Ishikawa (cell line): ENCODE measurements at regions not wholly inside any gene's neighbourhood (a gene's known extent, or its start where the extent isn't known, plus 50 kb on each side); places are given as distances from the start of the nearest gene placed in this dataset.

Source experiments
- CEBPB ChIP-seq: IDR thresholded peaks from 2 replicates; pipeline ENCODE4 v1.6.1; 2012
- CREB1 ChIP-seq: IDR thresholded peaks from 2 replicates; pipeline ENCODE4 v1.6.1; 2012; ENCODE audit warnings: low read depth
- EGR1 ChIP-seq: IDR thresholded peaks from 2 replicates; pipeline ENCODE4 v1.6.1; 2012
- EP300 ChIP-seq: IDR thresholded peaks from 2 replicates; pipeline ENCODE4 v1.6.1; 2012; ENCODE audit warnings: borderline replicate concordance
- FOXM1 ChIP-seq: IDR thresholded peaks from 2 replicates; pipeline ENCODE4 v1.6.1; 2012; ENCODE audit warnings: low read depth, borderline replicate concordance
- MAX ChIP-seq: IDR thresholded peaks from 2 replicates; pipeline ENCODE4 v1.6.1; 2012
- NFIC ChIP-seq: IDR thresholded peaks from 2 replicates; pipeline ENCODE4 v1.6.1; 2012
- RAD21 ChIP-seq: IDR thresholded peaks from 2 replicates; pipeline ENCODE4 v1.6.1; 2012; ENCODE audit warnings: low read depth
- REST ChIP-seq: IDR thresholded peaks from 2 replicates; pipeline ENCODE4 v1.6.1; 2012; ENCODE audit warnings: low read depth, mild to moderate bottlenecking
- TAF1 ChIP-seq: IDR thresholded peaks from 2 replicates; pipeline ENCODE4 v1.6.1; 2012; ENCODE audit warnings: low read depth, mild to moderate bottlenecking
- TCF12 ChIP-seq: IDR thresholded peaks from 2 replicates; pipeline ENCODE4 v1.6.1; 2012; ENCODE audit warnings: low read depth
- TEAD4 ChIP-seq: IDR thresholded peaks from 2 replicates; pipeline ENCODE4 v1.6.1; 2012
- USF1 ChIP-seq: IDR thresholded peaks from 2 replicates; pipeline ENCODE4 v1.6.1; 2012
- YY1 ChIP-seq: IDR thresholded peaks from 2 replicates; pipeline ENCODE4 v1.6.1; 2012; ENCODE audit warnings: low read depth
- ZBTB7A ChIP-seq: IDR thresholded peaks from 2 replicates; pipeline ENCODE4 v1.6.1; 2012; ENCODE audit warnings: low read depth

DNA sequence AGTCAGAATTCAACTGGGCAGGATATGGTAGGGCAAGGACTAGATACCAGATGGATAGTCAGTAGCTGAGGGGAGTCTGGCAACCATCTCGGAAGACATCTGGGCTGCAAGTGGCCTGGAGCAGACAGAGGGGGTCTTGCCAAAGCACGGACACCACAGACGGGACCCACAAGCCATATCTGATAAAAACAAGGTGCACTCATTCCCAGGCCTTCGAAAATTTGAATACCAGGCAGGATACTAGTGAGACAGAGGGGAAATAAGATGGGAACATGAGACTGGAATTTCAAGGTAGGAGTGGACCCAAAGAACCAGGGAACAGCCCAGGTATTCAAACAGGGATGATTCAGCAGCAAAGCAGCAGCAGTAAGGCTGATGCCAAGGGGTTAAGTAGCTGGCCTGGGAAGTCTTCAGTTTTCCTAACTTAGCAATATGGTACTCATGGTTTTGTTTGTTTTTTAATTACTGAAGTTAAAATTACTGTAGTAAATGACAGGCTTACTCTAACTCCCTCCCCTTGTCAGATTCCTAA lies 144.9 kb upstream of the NCKAP5 start:
- TF ChIP-seq FOXM1 (no peak), NFIC (no peak), USF1 (no peak), MAX (no peak), CREB1 (no peak), YY1 (no peak), EP300 (no peak), REST (no peak), ZBTB7A (no peak), TAF1 (no peak), EGR1 (no peak), RAD21 (no peak), TCF12 (no peak), CEBPB (no peak), TEAD4 (no peak)

- no peak for TF ChIP-seq FOXM1
- no peak for TF ChIP-seq TEAD4
- TF ChIP-seq YY1, result no peak
- TF ChIP-seq REST, result no peak
- no peak for TF ChIP-seq EP300
- TF ChIP-seq NFIC, result no peak
- TF ChIP-seq RAD21, result no peak
- TF ChIP-seq ZBTB7A, result no peak
- TF ChIP-seq TCF12, result no peak
- no peak for TF ChIP-seq USF1
- TF ChIP-seq CEBPB, result no peak
- TF ChIP-seq EGR1, result no peak
- no peak for TF ChIP-seq TAF1
- no peak for TF ChIP-seq MAX
- TF ChIP-seq CREB1, result no peak
Measured at GRCh38 chr2:133716166-133716565, 147.9 kb upstream of the NCKAP5 start.

DNA sequence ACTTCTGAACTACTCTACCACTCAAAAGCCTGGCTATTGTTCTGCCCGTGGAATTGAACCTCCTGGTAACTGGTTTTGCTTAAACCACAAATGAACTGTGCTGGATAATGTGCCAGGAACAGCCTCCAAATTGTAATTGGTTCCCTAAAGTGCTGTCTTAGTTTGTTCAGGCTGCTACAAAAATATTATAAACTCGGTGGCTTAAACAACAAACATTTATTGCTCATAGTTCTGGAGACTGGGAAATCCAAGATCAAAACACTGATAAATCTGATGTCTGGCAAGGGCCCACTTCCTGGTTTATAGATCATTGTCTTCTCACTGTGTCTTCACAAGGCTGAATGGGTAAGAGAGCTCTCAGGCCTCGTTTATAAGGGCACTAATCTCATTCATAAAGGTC lies 149.2 kb upstream of the NCKAP5 start:
- TF ChIP-seq FOXM1, result no peak
- no peak for TF ChIP-seq TCF12
- TF ChIP-seq YY1, result no peak
- TF ChIP-seq USF1, result no peak
- TF ChIP-seq REST, result no peak
- no peak for TF ChIP-seq EGR1

- no peak for TF ChIP-seq TAF1
- TF ChIP-seq CREB1, result no peak
- TF ChIP-seq FOXM1, result no peak
- no peak for TF ChIP-seq REST
- no peak for TF ChIP-seq TCF12
- no peak for TF ChIP-seq NFIC
- TF ChIP-seq CEBPB, result no peak
- no peak for TF ChIP-seq RAD21
- TF ChIP-seq EGR1, result no peak
- TF ChIP-seq EP300, result no peak
- TF ChIP-seq YY1, result no peak
- no peak for TF ChIP-seq ZBTB7A
- TF ChIP-seq MAX, result no peak
- no peak for TF ChIP-seq USF1
Measured at GRCh38 chr2:133718688-133719201, 150.5 kb upstream of the NCKAP5 start.
